SW480 (cell line): ENCODE measurements at regions not wholly inside any gene's neighbourhood (a gene's known extent, or its start where the extent isn't known, plus 50 kb on each side); places are given as distances from the start of the nearest gene placed in this dataset.
"Not testable (repeated sequence)": the region's sequence is repeated elsewhere in the genome, so short reads cannot be mapped to it uniquely, and the experiment has no call there.

Experiments used
- DNase-seq: peaks from one replicate; pipeline ENCODE4 v3.0.0-alpha.2; 2016; ENCODE audit warnings: low spot score

- no peak for DNase-seq
Measured at GRCh38 chr17:12195418-12195817, 174.7 kb downstream of the MAP2K4 start.

DNA sequence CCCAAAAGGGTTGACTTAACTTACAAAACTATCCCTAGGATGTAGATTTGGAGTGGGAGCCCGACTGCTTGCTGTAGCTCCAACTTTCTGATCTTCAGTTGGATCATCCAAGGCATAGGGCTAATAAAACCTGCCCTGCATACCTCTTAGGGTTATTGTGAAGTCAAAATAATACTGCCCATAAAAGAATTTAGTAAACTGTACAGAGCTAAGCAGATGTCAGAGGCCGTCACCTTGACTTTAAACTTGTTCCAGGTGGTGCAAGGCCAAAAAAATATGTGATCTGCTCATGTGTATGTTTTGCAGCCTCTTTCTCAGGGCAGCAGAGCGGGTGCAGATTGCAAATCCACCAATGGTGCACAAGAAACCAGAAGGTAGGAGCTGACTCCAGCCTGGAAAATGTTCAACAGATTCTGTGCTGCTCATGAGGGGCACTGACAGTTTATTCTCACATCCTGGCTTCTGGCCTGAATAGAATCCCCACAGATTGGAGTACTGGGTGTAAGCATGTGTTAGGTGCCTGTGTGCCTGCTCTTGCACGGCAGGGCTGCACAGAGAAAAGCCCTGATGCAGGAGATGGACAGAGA lies 180.7 kb downstream of the MAP2K4 start:
- no peak for DNase-seq

DNA sequence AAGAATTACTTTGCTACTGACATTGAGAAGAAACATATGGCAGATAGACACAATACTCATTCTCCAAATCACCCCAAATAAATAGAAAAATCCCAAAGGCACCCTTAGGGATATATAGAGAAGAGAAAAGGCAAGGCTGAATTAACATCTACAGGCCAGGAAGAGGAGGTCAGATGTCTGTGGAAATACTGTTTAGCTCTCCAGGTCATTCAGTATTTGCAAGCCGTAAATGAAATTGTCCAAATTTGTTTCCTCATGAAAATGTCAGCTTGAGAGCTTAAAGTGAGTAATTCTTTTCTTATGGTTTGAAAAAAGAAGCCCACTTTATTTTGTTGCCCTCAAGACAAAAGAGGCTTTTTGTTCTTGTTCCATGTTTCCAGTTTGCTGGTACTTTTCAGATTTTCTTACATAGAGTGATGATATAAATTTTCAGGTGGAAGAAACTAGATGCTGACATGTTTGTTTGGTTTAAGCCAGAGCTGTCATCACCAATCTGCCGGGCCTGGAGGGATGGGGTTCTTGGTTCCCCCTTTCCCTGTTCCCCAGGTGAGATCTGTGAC lies 189.0 kb downstream of the MAP2K4 start:
- no peak for DNase-seq

GRCh38 chr17:12220714-12221439 lies 200.2 kb downstream of the MAP2K4 start:
- not testable (repeated sequence) for DNase-seq

GRCh38 chr17:12222392-12222791 lies 201.7 kb downstream of the MAP2K4 start:
- no peak for DNase-seq

- no peak for DNase-seq
Measured at GRCh38 chr17:12227547-12227946, 206.9 kb downstream of the MAP2K4 start.

GRCh38 chr17:12229335-12229734 lies 208.7 kb downstream of the MAP2K4 start:
- no peak for DNase-seq

DNA sequence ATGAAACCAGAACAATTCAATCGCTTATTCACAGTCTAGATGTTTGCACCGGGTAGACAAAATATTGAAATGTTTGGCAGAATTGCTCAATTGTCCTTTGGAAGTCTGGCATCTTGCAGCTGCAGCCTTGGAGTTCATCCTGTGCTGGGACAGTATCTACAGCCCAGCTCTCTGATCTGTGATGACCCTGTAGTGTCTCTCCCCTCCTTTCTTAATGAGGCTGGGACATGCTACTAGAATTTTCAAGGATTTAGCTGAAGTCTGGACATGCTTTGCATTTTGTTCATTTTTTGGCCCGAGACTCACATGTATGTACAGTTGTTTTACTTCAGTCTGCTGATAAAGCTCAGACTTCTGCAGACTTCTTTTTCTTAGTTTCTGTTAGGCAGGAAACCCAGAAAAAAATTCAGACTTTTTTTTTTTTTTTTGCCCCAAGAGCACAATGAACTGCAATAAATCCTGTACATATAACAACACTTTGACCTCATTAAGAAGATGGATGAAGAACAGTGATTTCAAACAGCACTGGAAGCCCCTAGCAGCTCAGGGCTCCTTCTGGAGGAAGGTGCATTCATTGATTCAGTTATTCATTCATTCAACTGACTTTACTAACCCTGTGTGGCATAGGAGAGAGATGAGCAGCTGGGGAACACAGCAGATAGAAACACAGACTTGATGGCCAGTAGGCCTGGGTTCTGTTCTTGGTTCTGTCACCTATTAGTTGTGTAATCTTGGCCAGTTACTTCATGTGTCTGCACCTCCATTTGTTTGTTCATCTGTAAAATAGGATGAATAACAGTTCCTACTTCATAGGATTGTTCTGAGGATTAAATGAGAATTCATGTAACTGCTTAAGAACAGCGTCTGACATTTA lies 210.0 kb downstream of the MAP2K4 start:
- DNase-seq = no peak

DNA sequence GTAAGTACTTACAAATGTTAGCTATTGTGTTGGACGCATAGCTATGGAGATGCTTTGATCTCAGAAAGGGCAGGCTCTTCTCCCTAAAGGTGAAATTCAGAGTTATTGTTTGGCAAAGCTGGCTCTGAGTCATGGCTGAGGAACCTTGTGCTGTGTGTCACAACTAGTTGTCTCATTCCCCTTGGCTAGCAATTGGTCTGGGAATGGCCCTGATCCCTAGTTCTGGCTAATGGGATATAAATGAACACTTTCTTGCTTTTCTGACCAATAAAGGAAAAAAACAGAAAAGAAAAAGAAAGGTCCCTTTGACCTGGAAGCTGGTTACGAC lies 210.6 kb downstream of the MAP2K4 start:
- DNase-seq = no peak

DNA sequence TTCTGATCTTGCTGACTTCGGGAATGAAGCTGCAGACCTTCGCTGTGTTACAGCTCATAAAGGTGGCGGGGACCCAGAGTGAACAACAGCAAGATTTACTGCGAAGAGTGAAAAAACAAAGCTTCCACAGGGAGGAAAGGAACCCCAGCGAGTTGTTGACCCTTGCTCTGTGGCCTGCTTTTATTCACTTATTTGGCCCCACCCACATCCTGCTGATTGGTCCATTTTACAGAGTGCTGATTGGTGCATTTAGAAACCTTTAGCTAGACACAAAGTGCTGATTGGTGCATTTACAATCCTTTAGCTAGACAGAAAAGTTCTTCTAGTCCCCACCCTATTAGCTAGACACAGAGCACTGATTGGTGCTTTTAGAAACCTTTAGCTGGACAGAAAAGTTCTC lies 218.3 kb downstream of the MAP2K4 start:
- DNase-seq = not testable (repeated sequence)

DNA sequence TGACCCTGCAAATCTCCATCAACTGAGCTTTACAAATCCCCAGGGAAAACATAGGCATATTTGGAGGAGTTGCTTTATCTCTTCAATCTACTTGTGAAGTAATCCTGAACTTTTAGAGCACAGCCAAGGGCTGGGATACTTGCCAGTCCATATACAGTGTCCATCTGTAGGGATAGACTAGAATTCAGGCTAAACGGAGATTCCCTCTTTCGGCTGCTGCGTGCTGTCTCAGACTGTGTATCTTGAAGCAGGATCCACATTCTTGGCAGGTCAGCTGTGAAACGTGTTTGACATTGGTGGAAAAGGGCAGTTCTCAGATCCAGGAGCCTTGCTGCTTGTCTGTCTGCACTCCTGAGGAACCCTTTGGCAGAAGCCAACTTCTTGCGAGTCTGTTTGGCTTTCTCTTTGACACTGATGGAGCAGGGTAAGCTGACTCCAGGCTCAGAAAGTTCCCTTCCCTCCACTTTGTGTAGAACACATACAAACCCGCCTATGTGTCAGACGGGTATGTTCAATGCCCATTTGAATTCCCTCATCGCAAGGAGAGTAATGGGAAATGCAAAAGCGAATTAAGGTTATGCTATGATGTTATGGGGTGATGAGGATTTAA lies 221.8 kb downstream of the MAP2K4 start:
- no peak for DNase-seq

- DNase-seq = no peak
Measured at GRCh38 chr17:12247761-12248160, 227.1 kb downstream of the MAP2K4 start.

DNA sequence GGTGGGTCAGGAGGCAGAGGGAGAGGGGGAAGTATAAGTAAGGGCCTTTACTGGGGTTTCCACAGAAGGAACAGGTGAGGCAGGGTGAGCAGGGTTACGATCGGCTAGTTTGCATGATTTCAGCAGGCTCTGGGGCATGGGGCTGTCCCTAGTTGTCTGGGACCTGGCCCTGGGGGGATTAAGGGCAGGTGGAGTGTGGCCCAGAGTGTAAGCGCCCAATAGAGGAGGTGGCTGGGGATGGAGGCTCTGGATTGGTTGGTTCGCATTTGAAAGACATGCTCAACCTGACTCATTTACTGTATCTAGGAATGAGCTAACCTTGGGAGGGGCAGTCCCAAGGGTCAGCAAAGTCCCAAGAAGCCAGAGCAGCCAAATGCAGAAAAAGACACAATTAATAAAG lies 230.3 kb downstream of the MAP2K4 start:
- no peak for DNase-seq

- DNase-seq = no peak
Measured at GRCh38 chr17:12252462-12252861, 231.8 kb downstream of the MAP2K4 start.

DNA sequence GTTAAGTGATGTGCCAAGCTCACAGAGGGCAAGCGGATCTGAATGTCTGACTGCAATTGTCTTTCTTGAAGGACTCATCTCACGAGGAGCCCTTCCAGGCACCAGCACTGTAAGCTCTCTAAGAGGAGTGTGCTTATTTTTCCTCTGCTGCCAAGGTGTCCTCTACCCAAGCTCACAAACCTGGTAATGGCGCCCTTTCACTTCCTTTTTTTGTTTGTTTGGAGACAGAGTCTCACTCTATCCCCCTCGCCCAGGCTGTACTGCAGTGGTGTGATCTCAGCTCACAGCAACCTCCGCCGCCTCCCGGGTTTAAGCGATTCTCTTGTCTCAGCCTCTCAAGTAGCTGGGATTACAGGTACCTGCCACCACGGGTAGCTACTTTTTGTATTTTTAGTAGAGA lies 233.8 kb downstream of the MAP2K4 start:
- DNase-seq = no peak

DNA sequence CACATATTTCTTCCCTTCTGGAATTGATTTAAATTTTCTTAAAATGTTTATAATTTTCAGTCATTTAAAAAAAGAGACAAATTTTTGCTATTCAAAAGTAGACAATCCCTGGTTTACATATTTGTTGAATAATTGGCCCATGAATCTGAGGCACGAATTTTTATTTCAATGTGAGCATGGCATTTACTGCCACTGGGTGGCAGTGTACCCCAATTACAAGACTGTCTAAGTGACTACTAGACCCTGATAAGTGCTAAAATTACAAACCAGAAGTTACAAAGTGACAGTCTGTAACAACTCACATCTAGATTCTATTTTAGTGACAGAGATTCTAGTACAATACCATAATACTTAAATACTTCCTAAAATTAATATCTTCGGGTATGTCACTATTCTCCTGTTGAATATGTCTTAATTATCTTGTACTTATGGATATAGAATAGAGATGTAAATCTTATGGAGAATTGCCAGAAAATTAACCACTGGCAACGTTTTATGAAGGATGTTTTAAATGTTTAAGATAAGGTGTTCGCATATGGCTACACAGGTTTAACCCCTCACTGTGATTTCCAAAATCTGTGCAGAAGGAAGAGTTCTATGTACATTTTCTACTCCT lies 235.8 kb downstream of the MAP2K4 start:
- peak; percentile 44 for DNase-seq

GRCh38 chr17:12257176-12257575 lies 236.5 kb downstream of the MAP2K4 start:
- no peak for DNase-seq

DNA sequence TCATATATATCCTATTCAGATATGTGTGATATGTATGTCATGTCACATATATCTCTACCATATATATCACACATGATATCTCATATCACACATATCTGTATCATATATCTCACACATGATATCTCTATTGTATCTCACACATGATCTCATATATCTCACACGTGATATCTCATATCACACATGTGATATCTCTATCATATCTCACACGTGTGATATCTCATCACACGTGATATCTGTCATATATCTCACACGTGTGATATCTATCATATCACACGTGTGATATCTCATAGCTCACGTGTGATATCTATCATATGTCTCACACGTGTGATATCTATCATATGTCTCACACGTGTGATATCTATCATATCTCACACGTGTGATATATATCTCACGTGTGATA lies 240.7 kb downstream of the MAP2K4 start:
- no peak for DNase-seq

- DNase-seq = no peak
Measured at GRCh38 chr17:12269751-12270150, 249.1 kb downstream of the MAP2K4 start.

DNA sequence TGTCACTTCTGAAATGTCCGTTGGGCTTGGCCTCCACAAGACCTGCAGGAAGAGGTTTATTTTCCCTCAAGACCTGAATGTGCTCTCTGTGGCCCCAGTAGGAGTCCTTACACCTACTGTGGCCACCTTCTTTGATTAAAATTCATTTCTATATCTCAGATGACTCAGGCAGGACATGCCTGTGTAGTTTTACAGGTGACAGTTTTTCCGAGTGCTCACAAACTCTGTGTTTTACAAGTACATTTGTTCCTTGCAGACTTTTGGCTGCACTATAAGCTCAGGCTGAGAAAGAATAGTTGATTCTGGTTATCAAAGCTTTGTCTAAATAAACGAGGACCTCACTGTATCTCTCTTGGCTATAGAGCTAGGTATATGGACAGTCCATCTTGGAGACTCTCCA lies 257.1 kb downstream of the MAP2K4 start:
- no peak for DNase-seq

GRCh38 chr17:12282056-12282455 lies 261.4 kb downstream of the MAP2K4 start:
- DNase-seq = peak; percentile 7

DNA sequence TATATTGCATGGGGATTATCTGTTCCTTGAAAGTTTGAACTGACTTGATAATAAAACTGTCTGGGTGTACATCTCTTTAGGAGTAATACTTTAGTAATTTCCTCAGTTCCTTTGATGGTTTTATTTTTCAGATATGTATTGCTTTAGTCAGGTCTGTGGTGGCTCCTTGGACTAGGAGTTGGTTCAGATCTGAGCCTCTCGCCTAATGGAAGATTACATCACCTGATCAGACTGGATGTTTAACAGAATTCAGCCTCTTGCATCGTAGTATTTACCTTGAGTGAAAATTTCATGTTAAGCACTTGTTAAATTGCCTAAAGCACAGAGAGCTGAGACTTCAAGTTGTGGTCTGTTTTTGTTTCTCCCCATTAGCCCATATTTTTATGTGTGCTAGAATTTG lies 267.3 kb downstream of the MAP2K4 start:
- DNase-seq = no peak
